ENCODE measurements at regions not wholly inside any gene's neighbourhood (a gene's known extent, or its start where the extent isn't known, plus 50 kb on each side); places are given as distances from the start of the nearest gene placed in this dataset.
"Not testable (repeated sequence)": the region's sequence is repeated elsewhere in the genome, so short reads cannot be mapped to it uniquely, and the experiment has no call there.

DNA sequence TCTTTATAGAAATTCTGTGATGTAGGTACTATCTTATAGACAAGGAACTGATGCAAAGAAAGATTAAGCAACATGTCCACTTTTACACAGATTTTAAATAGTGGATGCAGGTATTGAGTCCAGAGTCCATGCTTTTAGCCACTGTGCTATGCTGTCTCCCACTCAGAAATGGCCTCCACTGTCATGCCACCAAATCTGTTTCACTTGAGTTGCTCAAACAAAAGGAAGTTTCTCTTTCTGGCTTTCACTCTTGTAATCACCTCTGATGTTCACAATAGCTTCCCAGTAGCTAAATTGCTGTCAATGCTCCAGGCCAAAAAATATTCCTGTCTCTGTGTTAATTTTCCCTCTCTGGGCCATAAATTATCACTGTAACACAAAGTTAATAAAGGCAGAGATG, 77.0 kb upstream of the RASA1 start:
- ATAC-seq = no peak

DNA sequence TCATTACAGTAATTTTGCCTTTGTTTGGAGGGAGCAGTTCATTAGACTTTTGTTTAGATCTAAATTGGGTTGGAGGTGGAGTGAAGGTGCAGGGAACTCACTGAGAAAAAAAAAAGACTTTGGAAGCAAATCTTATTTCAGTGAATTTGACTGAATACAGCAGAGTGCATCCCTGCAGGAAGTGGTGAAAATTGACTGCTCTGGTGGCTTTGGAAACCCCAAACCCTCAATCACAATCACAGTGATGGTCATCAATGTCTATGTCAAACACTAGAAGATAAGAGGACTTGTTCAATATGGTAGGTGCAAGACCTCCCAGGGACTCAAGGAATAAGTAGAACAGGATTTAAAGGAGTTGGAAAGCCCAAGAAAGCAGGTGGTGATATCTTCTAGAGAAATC, 76.0 kb upstream of the RASA1 start:
- Mint-ChIP-seq H3K9me3 (no peaks in the 10 kb centered on the region), H3K36me3 (no peaks in the 10 kb centered on the region), H3K27ac (no peak overlapping the region)
- ATAC-seq (no peak), DNase-seq (ENCODE audit: low spot score in 2 of 2) (no peak)

More for the DNA sequence above, 77.0 kb upstream of the RASA1 start:
- no peaks in the 10 kb centered on the region for H3K9me3 Mint-ChIP-seq
- DNase-seq (ENCODE audit: low spot score in 2 of 2) = no peak
- no peaks in the 10 kb centered on the region for H3K36me3 Mint-ChIP-seq
- no peak overlapping the region for H3K27ac Mint-ChIP-seq

DNA sequence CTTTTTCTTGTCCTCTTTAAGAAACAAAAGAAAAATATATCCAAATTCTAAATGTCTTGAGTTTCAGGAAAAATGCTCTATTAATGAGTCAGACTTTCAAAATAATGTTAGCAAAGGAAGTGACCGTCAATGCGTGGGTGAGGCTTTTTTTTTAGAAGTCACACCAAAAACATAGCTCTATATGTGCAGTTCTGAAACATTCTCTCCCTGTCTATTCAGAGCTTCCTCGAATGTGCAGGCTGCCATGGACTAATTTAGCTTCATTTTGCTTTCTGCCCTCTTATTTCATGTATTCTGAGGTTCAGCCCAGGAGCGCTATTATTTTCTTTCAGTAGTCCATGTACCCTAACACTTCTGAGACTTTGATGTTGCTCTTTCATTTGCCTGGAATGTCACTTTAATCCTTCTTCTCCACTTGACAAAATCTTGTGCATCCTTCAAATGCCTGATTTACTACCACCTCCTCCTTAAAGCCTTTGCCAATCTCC, 72.5 kb upstream of the RASA1 start:
- ATAC-seq (peak; percentile 39 to 69), DNase-seq (ENCODE audit: low spot score in 2 of 2) (no peak)
- no peaks in the 10 kb centered on the region for H3K9me3 Mint-ChIP-seq
- H3K36me3 Mint-ChIP-seq = no peaks in the 10 kb centered on the region
- H3K27ac Mint-ChIP-seq = peak overlapping the region in 1 of 2 donors; percentile 2

DNA sequence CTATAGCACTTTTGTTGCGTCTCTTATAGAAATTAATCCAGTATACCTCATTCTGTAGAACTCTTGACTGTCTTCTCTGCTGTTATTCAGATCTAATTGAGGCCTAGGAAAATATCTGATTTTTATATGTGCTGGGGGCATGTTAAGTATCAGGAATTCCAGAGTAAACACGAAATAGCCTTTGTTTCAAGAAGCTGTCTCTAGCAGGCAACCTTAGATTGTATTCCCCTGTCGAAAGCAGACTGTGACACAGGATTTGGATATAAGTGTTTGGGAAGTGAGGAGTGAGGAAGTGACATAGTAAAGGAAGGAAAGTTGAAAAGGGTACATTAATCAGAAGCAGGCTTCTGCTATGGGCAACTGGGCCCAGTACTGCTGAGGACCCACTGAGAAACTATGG, 72.1 kb upstream of the RASA1 start:
- ATAC-seq (no peak), DNase-seq (ENCODE audit: low spot score in 2 of 2) (no peak)
- H3K27ac Mint-ChIP-seq = peak overlapping the region in 1 of 2 donors; percentile 2
- H3K9me3 Mint-ChIP-seq = no peaks in the 10 kb centered on the region
- no peaks in the 10 kb centered on the region for H3K36me3 Mint-ChIP-seq

DNA sequence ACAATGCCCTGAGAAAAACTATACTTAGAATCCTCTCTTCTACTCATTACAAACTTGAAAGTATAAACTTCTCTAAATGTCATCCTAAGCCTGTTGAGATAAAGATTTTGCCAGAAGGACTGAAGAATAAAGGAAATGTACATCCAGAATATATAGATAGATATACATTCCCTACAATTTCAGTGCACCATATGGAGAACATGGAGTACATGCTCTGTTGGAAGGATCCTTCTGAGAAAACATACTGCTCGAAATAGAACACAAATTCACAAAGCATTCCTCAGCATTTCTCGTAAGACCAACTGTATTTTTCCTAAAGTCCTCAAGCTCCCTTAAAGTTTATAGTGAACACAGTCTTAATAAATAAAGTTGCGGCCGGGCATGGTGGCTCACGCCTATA, 69.7 kb upstream of the RASA1 start:
- Mint-ChIP-seq H3K36me3 (no peaks in the 10 kb centered on the region), H3K27ac (no peak overlapping the region), H3K9me3 (peaks cover 0 to 7% of the 10 kb centered on the region in 2 donors)
- DNase-seq (ENCODE audit: low spot score in 2 of 2) (no peak), ATAC-seq (no peak)

DNA sequence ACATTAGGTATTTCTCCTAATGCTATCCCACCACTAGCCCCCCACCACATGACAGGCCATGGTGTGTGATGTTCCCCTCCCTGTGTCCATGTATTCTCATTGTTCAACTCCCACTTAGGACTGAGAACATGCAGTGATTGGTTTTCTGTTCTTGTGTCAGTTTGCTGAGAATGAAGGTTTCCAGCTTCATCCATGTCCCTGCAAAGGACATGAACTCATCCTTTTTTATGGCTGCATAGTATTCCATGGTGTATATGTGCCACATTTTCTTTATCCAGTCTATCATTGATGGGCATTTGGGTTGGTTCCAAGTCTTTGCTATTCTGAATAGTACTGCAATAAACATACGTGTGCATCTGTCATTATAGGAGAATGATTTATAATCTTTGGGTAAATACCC, 68.4 kb upstream of the RASA1 start:
- DNase-seq (ENCODE audit: low spot score in 2 of 2); ATAC-seq; H3K27ac Mint-ChIP-seq; H3K36me3 Mint-ChIP-seq: not testable (repeated sequence)
- peaks cover 7 to 12% of the 10 kb centered on the region in 2 donors for H3K9me3 Mint-ChIP-seq

DNA sequence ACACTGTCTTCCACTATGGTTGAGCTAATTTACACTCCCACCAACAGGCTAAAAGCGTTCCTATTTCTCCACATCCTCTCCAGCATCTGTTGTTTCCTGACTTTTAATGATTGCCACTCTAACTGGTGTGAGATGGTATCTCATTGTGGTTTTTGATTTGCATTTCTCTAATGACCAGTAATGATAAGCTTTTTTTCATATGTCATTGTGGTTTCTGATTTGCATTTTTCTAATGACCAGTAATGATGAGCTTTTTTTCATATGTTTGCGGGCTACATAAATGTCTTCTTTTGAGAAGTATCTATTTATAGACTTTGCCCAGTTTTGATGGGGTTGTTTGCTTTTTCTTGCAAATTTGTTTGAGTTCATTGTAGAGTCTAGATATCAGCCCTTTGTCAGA, 68.0 kb upstream of the RASA1 start:
- not testable (repeated sequence) for H3K36me3 Mint-ChIP-seq; DNase-seq (ENCODE audit: low spot score in 2 of 2); H3K27ac Mint-ChIP-seq; ATAC-seq
- peaks cover 7 to 12% of the 10 kb centered on the region in 2 donors for H3K9me3 Mint-ChIP-seq

DNA sequence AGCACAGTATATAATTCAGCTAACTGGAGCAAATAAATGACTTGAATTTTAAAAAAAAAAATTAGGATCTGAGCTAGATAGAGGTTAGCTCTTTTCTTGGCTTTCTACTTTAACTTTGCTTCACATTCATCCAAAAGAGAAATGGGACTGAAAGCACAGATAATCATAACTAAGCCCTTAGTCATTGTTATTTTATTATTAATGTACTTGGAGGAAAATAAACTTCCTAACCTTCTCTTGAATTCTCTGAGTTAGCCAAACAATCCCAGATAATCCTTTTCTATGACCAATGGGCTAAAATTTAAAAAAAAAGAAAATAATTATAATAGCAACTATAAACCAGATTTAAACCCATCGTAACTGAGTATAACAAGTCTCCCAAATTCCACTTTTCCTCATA, 57.6 kb upstream of the RASA1 start:
- Mint-ChIP-seq H3K9me3 (peaks cover 3 to 13% of the 10 kb centered on the region in 2 donors), H3K36me3 (peaks cover 4 to 8% of the 10 kb centered on the region in 2 donors), H3K27ac (no peak overlapping the region)
- DNase-seq (ENCODE audit: low spot score in 2 of 2) (no peak), ATAC-seq (no peak)

DNA sequence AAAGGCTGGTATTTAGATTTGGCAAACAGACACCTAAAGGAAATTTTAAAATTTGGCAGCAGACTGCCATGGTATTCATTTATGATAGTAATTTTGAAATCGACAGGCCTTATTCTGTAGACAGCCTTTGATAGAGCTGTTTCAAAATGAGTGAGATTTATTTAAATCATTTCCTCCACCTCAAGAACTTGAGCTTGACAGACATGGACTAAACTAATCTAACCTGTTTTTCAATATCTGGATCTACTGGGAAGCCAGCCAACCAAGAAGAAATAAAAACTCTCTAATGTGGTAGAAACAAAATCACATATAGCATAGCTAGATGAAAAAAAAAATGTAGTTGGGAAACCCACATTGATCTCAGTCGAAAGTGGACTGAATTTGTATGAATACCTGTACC, 56.9 kb upstream of the RASA1 start:
- ATAC-seq (peak in 1 of 2 donors; percentile 98), DNase-seq (ENCODE audit: low spot score in 2 of 2) (no peak)
- Mint-ChIP-seq H3K36me3 (peaks cover 7 to 8% of the 10 kb centered on the region in 2 donors), H3K9me3 (peaks cover 3 to 13% of the 10 kb centered on the region in 2 donors), H3K27ac (no peak overlapping the region)

DNA sequence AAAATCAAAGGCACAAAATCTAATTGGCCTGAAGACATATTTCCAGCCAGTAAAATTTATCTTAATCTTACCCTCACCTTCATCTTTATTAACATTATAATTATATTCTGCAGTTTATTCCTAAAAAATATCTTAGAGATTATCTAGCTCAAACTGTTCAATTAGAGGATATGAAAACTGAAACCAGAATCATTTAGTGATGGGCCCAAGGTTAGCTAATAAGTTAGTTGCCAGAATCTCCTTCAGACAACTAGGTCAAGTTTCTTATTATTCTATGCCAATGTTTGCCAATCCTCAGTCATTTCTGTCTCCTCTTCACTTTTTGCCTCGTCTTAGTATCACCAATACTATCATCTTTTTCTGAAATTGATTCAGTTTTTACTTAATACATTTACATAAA, 56.0 kb upstream of the RASA1 start:
- peaks cover 3 to 13% of the 10 kb centered on the region in 2 donors for H3K9me3 Mint-ChIP-seq
- DNase-seq (ENCODE audit: low spot score in 2 of 2) (no peak), ATAC-seq (no peak)
- H3K27ac Mint-ChIP-seq = no peak overlapping the region
- peaks cover 7 to 8% of the 10 kb centered on the region in 2 donors for H3K36me3 Mint-ChIP-seq

DNA sequence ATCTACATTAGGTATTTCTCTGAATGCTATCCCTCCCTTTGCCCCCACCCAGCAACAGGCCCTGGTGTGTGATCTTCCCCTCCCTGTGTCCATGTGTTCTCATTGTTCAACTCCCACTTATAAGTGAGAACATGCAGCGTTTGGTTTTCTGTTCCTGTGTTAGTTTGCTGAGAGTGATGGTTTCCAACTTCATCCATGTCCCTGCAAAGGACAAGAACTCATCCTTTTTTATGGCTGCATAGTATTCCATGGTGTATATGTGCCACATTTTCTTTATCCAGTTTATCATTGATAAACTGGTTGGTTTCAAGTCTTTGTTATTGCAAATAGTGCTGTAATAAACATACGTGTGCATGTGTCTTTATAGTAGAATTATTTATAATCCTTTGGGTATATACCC, 55.5 kb upstream of the RASA1 start:
- not testable (repeated sequence) for H3K36me3 Mint-ChIP-seq; H3K27ac Mint-ChIP-seq; DNase-seq (ENCODE audit: low spot score in 2 of 2); ATAC-seq
- peaks cover 3 to 13% of the 10 kb centered on the region in 2 donors for H3K9me3 Mint-ChIP-seq

DNA sequence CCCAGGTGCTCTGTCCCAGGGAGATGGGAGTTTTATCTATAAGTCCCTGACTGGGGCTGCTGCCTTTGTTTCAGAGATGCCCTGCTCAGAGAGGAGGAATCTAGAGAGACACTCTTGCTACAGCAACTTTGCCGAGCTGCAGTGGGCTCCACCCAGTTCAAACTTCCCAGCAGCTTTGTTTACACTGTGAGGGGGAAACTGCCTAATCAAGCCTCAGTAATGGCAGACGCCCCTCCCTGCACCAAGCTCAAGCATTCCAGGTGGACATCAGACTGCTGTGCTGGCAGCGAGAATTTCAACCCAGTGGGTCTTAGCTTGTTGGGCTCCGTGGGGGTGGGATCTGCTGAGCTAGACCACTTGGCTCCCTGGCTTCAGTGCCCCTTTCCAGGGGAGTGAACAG, 50.2 kb upstream of the RASA1 start:
- H3K36me3 Mint-ChIP-seq; H3K27ac Mint-ChIP-seq; ATAC-seq; DNase-seq (ENCODE audit: low spot score in 2 of 2): not testable (repeated sequence)
- peaks cover 3 to 13% of the 10 kb centered on the region in 2 donors for H3K9me3 Mint-ChIP-seq

Measured in activated naive CD4-positive, alpha-beta T cell treated with anti-CD3 and anti-CD28 coated beads, Interleukin-2, amount 50 U/mL, for 72 hours (primary cell).